ENCODE measurements at regions not wholly inside any gene's neighbourhood (a gene's known extent, or its start where the extent isn't known, plus 50 kb on each side); places are given as distances from the start of the nearest gene placed in this dataset.

DNA sequence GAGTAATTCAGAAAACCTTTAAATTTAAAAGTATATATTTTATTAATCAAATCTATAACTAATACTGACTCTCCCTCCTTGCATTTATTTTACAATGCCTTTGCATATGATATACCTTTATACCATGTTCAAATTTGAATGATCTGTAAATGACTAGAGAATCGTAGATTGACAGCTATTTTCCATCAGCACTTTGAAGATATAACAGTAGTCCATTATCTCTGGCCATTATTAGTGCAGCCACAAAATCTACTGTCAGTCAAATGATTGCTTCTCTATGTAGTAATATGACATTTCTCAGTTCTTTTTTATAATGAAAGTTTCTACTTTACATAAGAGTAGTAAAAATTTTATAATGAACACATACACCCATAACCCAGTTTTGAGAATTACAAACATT lies 1054.8 kb upstream of the B3GALT2 start:
- H2AFZ ChIP-seq (ENCODE audit: low read length), result no peak overlapping the region
- H4K20me1 ChIP-seq (ENCODE audit: insufficient read depth, low read length), result no peaks in the 10 kb centered on the region
- H3K4me2 ChIP-seq (ENCODE audit: low read length), result no peak overlapping the region
- intact Hi-C loops (cut with micrococcal nuclease; ENCODE audit: unreplicated experiment), result no loop called here
- H3K4me1 ChIP-seq (ENCODE audit: insufficient read depth, low read length, poor library complexity, severe bottlenecking), result no peaks in the 10 kb centered on the region
- H3K4me3 ChIP-seq (ENCODE audit: low read depth, low read length, poor library complexity, severe bottlenecking), result no peak overlapping the region
- BruUV-seq (replicated peaks), result no TSS peak
- no peak for DNase-seq (ENCODE audit: low spot score)
- CTCF ChIA-PET (ENCODE audit: unreplicated experiment), result no interaction called here
- peaks cover 34% of the 10 kb centered on the region for H3K36me3 ChIP-seq (ENCODE audit: insufficient read depth, low read length)
- H3K79me2 ChIP-seq (ENCODE audit: insufficient read depth, low read depth, low read length), result peaks cover 70% of the 10 kb centered on the region; the same call in 1 of the 2 replicates
- H3K9me3 ChIP-seq (ENCODE audit: low read length), result peaks cover 9% of the 10 kb centered on the region; the same call in 1 of the 2 replicates
- no peak for TF ChIP-seq EZH2phosphoT487 (IDR thresholded peaks at IDR 0.05; ENCODE audit: borderline replicate concordance, low read depth, low read length)
- TF ChIP-seq, protein P1, sequence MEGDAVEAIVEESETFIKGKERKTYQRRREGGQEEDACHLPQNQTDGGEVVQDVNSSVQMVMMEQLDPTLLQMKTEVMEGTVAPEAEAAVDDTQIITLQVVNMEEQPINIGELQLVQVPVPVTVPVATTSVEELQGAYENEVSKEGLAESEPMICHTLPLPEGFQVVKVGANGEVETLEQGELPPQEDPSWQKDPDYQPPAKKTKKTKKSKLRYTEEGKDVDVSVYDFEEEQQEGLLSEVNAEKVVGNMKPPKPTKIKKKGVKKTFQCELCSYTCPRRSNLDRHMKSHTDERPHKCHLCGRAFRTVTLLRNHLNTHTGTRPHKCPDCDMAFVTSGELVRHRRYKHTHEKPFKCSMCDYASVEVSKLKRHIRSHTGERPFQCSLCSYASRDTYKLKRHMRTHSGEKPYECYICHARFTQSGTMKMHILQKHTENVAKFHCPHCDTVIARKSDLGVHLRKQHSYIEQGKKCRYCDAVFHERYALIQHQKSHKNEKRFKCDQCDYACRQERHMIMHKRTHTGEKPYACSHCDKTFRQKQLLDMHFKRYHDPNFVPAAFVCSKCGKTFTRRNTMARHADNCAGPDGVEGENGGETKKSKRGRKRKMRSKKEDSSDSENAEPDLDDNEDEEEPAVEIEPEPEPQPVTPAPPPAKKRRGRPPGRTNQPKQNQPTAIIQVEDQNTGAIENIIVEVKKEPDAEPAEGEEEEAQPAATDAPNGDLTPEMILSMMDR (conservative IDR thresholded peaks at IDR 0.05; ENCODE audit: low read length), result no peak
- no peaks in the 10 kb centered on the region for H3K9me2 ChIP-seq (ENCODE audit: insufficient read depth, low read length)
- H3K27ac ChIP-seq (ENCODE audit: low read depth, low read length, poor library complexity, severe bottlenecking), result no peak overlapping the region
- POLR2A ChIA-PET, result no interaction called here

DNA sequence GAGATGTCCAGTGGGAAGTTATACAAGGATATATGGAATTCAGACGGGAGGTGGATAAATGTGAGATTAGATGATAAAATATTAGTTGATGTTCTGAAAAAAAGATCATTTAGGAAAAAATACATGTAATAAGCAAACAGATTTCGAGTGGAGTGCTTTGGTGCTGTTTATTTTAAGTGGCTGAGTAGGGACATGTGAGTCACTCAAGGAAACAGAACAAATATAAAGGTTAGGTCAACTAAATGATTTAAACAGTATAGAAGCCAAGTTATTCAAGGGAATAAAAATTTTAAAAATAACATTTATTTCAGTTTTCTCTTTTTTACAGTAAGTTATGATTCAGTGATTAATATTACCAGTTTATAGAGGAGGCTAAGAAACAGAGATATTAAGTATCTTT lies 1046.7 kb upstream of the B3GALT2 start:
- TF ChIP-seq, protein P1 (conservative IDR thresholded peaks at IDR 0.05; ENCODE audit: low read length), result no peak
- peaks cover 60% of the 10 kb centered on the region for H3K36me3 ChIP-seq (ENCODE audit: insufficient read depth, low read length)
- no TSS peak for BruUV-seq (replicated peaks)
- H3K4me2 ChIP-seq (ENCODE audit: low read length), result no peak overlapping the region
- no peak overlapping the region for H3K4me3 ChIP-seq (ENCODE audit: low read depth, low read length, poor library complexity, severe bottlenecking)
- DNase-seq (ENCODE audit: low spot score), result no peak
- peaks cover 58% of the 10 kb centered on the region; the same call in 1 of the 2 replicates for H3K79me2 ChIP-seq (ENCODE audit: insufficient read depth, low read depth, low read length)
- H3K9me3 ChIP-seq (ENCODE audit: low read length), result peaks cover 37% of the 10 kb centered on the region
- no peak overlapping the region for H2AFZ ChIP-seq (ENCODE audit: low read length)
- ChIA-PET CTCF (ENCODE audit: unreplicated experiment) (no interaction called here), POLR2A (interaction anchor here (0.8 to 1.4 kb wide), 5 partner anchors 10 to 41 kb away, joined by 3 to 8 read pairs (median 3); no protein-coding TSS in a partner anchor)
- intact Hi-C loops (cut with micrococcal nuclease; ENCODE audit: unreplicated experiment), result no loop called here
- H3K4me1 ChIP-seq (ENCODE audit: insufficient read depth, low read length, poor library complexity, severe bottlenecking), result peaks cover 9% of the 10 kb centered on the region
- H4K20me1 ChIP-seq (ENCODE audit: insufficient read depth, low read length), result no peaks in the 10 kb centered on the region
- no peak overlapping the region for H3K27ac ChIP-seq (ENCODE audit: low read depth, low read length, poor library complexity, severe bottlenecking)
- no peaks in the 10 kb centered on the region for H3K9me2 ChIP-seq (ENCODE audit: insufficient read depth, low read length)

DNA sequence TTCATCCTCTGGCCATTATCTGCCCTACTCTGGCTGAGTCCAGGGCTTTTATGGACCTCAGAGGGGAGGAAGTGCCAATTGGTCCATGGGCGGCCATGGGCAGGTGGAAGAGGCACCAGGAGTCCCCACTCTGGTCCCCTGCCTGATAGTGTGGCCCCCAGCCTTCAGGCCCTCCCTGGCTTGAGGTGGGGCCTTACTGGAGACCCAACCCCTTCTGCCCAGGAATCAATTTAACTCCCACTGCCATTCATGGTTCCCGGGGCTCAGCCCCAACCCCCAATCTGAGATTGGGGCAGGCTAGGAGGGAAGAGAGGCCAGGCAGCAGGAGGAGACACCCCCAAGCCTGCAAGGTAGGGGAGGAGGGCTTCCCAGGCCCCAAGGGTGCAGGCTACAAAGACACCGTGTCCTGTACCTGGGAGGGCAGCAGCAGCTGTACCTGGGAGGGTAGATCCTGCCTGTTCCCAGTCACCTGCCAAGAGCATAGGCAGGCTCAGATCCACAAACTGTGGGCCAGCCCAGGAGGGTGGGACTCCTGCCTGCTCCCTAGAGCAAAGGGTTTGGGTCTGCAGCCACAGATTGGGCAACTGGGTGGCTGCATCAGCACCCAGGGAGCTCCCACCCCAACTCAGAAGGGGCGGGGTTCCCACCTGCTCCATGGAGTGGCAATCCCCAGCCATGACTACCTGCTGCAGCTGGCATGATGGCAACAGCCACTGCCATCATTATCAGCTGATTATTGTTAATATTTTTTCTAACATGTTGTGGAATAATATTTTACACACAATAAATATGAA lies 1044.1 kb upstream of the B3GALT2 start:
- Histone ChIP-seq H3K4me2 (ENCODE audit: low read length) (no peak overlapping the region), H3K4me1 (ENCODE audit: insufficient read depth, low read length, poor library complexity, severe bottlenecking) (peaks cover 32% of the 10 kb centered on the region), H3K9me3 (ENCODE audit: low read length) (peaks cover 29% of the 10 kb centered on the region), H3K4me3 (ENCODE audit: low read depth, low read length, poor library complexity, severe bottlenecking) (no peak overlapping the region), H4K20me1 (ENCODE audit: insufficient read depth, low read length) (no peaks in the 10 kb centered on the region), H3K27ac (ENCODE audit: low read depth, low read length, poor library complexity, severe bottlenecking) (no peak overlapping the region), H3K79me2 (ENCODE audit: insufficient read depth, low read depth, low read length) (peaks cover 59% of the 10 kb centered on the region; the same call in 1 of the 2 replicates), H3K9me2 (ENCODE audit: insufficient read depth, low read length) (no peaks in the 10 kb centered on the region), H3K36me3 (ENCODE audit: insufficient read depth, low read length) (peaks cover 56% of the 10 kb centered on the region), H2AFZ (ENCODE audit: low read length) (no peak overlapping the region)
- POLR2A ChIA-PET, result interaction anchor here (1.2 kb wide), 1 partner anchor 50 kb away, joined by 5 read pairs; no protein-coding TSS in a partner anchor
- intact Hi-C loops (cut with micrococcal nuclease; ENCODE audit: unreplicated experiment), result no loop called here
- no peak for DNase-seq (ENCODE audit: low spot score)
- BruUV-seq (replicated peaks), result no TSS peak
- CTCF ChIA-PET (ENCODE audit: unreplicated experiment), result no interaction called here
- TF ChIP-seq, protein P1 (conservative IDR thresholded peaks at IDR 0.05; ENCODE audit: low read length), result no peak
- no peak for TF ChIP-seq EZH2phosphoT487 (IDR thresholded peaks at IDR 0.05; ENCODE audit: borderline replicate concordance, low read depth, low read length)
